ENCODE measurements at regions not wholly inside any gene's neighbourhood (a gene's known extent, or its start where the extent isn't known, plus 50 kb on each side); places are given as distances from the start of the nearest gene placed in this dataset.

GRCh38 chr11:27279460-27279859 lies 83.6 kb downstream of the CCDC34 start:
- no peak for DNase-seq
- Histone ChIP-seq H3K4me3 (ENCODE audit: low read depth in 1 of 2, low read length in 2 of 2) (no peak overlapping the region), H3K9me3 (ENCODE audit: insufficient read depth, low read length, severe bottlenecking) (no peaks in the 10 kb centered on the region), H3K9ac (ENCODE audit: low read depth, low read length) (no peak overlapping the region), H3K4me2 (ENCODE audit: insufficient read depth, low read length) (no peak overlapping the region), H3K4me1 (ENCODE audit: insufficient read depth, low read length) (0 out of 2 replicates have a peak, but pooled peaks cover 5% of the 10 kb centered on the region), H3K36me3 (ENCODE audit: insufficient read depth, low read length) (no peaks in the 10 kb centered on the region), H3K27me3 (ENCODE audit: insufficient read depth, low read length, poor library complexity) (no peaks in the 10 kb centered on the region), H2AFZ (ENCODE audit: low read depth, low read length) (no peak overlapping the region), H3K79me2 (ENCODE audit: insufficient read depth, low read length) (no peaks in the 10 kb centered on the region), H4K20me1 (ENCODE audit: insufficient read depth, low read length) (no peaks in the 10 kb centered on the region), H3K27ac (ENCODE audit: low read length) (no peak overlapping the region)
- TF ChIP-seq EZH2 (IDR thresholded peaks at IDR 0.05; ENCODE audit: borderline replicate concordance, low read depth, low read length, severe bottlenecking) = no peak
- TF ChIP-seq CTCF (IDR thresholded peaks at IDR 0.05; ENCODE audit: borderline replicate concordance, extremely low read depth, low read length, poor library complexity, severe bottlenecking) = no peak
- ATAC-seq (ENCODE audit: insufficient read depth, low read depth) = no peak

GRCh38 chr11:27277843-27278242 lies 85.2 kb downstream of the CCDC34 start:
- no peaks in the 10 kb centered on the region for H3K79me2 ChIP-seq (ENCODE audit: insufficient read depth, low read length)
- H3K9ac ChIP-seq (ENCODE audit: low read depth, low read length) = no peak overlapping the region
- H3K4me1 ChIP-seq (ENCODE audit: insufficient read depth, low read length) = 0 out of 2 replicates have a peak, but pooled peaks cover 5% of the 10 kb centered on the region
- no peak overlapping the region for H3K4me2 ChIP-seq (ENCODE audit: insufficient read depth, low read length)
- H2AFZ ChIP-seq (ENCODE audit: low read depth, low read length) = no peak overlapping the region
- no peaks in the 10 kb centered on the region for H3K27me3 ChIP-seq (ENCODE audit: insufficient read depth, low read length, poor library complexity)
- H3K36me3 ChIP-seq (ENCODE audit: insufficient read depth, low read length) = no peaks in the 10 kb centered on the region
- ATAC-seq (ENCODE audit: insufficient read depth, low read depth) = no peak
- DNase-seq = no peak
- H3K9me3 ChIP-seq (ENCODE audit: insufficient read depth, low read length, severe bottlenecking) = no peaks in the 10 kb centered on the region
- H4K20me1 ChIP-seq (ENCODE audit: insufficient read depth, low read length) = no peaks in the 10 kb centered on the region
- no peak overlapping the region for H3K27ac ChIP-seq (ENCODE audit: low read length)
- no peak overlapping the region for H3K4me3 ChIP-seq (ENCODE audit: low read depth in 1 of 2, low read length in 2 of 2)
- TF ChIP-seq EZH2 (IDR thresholded peaks at IDR 0.05; ENCODE audit: borderline replicate concordance, low read depth, low read length, severe bottlenecking) (no peak), CTCF (IDR thresholded peaks at IDR 0.05; ENCODE audit: borderline replicate concordance, extremely low read depth, low read length, poor library complexity, severe bottlenecking) (no peak)

- no peak for ATAC-seq (ENCODE audit: insufficient read depth, low read depth)
- no peaks in the 10 kb centered on the region for H3K27me3 ChIP-seq (ENCODE audit: insufficient read depth, low read length, poor library complexity)
These were observed 86.9 kb downstream of the CCDC34 start for GRCh38 chr11:27276141-27276540.

More at GRCh38 chr11:27276141-27276540, 86.9 kb downstream of the CCDC34 start:
- DNase-seq = no peak
- H3K4me1 ChIP-seq (ENCODE audit: insufficient read depth, low read length) = 0 out of 2 replicates have a peak, but pooled peaks cover under 1% of the 10 kb centered on the region
- H3K36me3 ChIP-seq (ENCODE audit: insufficient read depth, low read length) = no peaks in the 10 kb centered on the region
- H3K27ac ChIP-seq (ENCODE audit: low read length) = no peak overlapping the region
- H3K4me2 ChIP-seq (ENCODE audit: insufficient read depth, low read length) = no peak overlapping the region
- TF ChIP-seq EZH2 (IDR thresholded peaks at IDR 0.05; ENCODE audit: borderline replicate concordance, low read depth, low read length, severe bottlenecking) (no peak), CTCF (IDR thresholded peaks at IDR 0.05; ENCODE audit: borderline replicate concordance, extremely low read depth, low read length, poor library complexity, severe bottlenecking) (no peak)
- H3K9ac ChIP-seq (ENCODE audit: low read depth, low read length) = no peak overlapping the region
- H4K20me1 ChIP-seq (ENCODE audit: insufficient read depth, low read length) = no peaks in the 10 kb centered on the region
- no peaks in the 10 kb centered on the region for H3K9me3 ChIP-seq (ENCODE audit: insufficient read depth, low read length, severe bottlenecking)
- no peak overlapping the region for H2AFZ ChIP-seq (ENCODE audit: low read depth, low read length)
- no peak overlapping the region for H3K4me3 ChIP-seq (ENCODE audit: low read depth in 1 of 2, low read length in 2 of 2)
- no peaks in the 10 kb centered on the region for H3K79me2 ChIP-seq (ENCODE audit: insufficient read depth, low read length)
